K562 (cell line): ENCODE measurements at regions not wholly inside any gene's neighbourhood (a gene's known extent, or its start where the extent isn't known, plus 50 kb on each side); places are given as distances from the start of the nearest gene placed in this dataset.

Experiments used
- ATAC-seq: fragments of 200-7000 bp; cut with Tn5 transposase; 3 replicates; pipeline ENCODE4 v1.9.1; 2020; ENCODE audit warnings: moderate library complexity
- BruUV-seq: library from RNA; stranded (reverse); fragments of 400-500 nt; replicated peaks from 2 replicates; lab custom pipeline; 2021; lab: Mats Ljungman, UMichigan
- CTCF ChIA-PET: fragments of 300-600 bp; formaldehyde crosslinking; extraction: SDS; loops from one replicate; lab custom pipeline; 2021; ENCODE audit warnings: low intra/inter-chr PET ratio; lab: Yijun Ruan, JAX
- POLR2A ChIA-PET: fragments of 300-600, 350-650 bp; sonication (Branson Sonifier 250); formaldehyde crosslinking; extraction: SDS; loops from one replicate; lab custom pipeline; 2021; ENCODE audit warnings: antibody characterized with exemption, inconsistent platforms; lab: Yijun Ruan, JAX
- DNase-seq, 4 experiments: peaks; one replicate each; pipeline versions ENCODE4 v3.0.0 to v3.0.0-alpha.2; 2011 to 2018; ENCODE audit warnings: low spot score in 3 of 4, mixed read lengths in 3 of 4; ENCODE audit errors: extremely low read depth in 1 of 4
- FAIRE-seq: peaks from 2 replicates; lab custom pipeline; 2011; peaks lifted over from hg19 to GRCh38; lab: Jason Lieb, UNC
- H2AFZ ChIP-seq: 2 replicates; pipeline ENCODE4 v1.6.0; 2011; ENCODE audit warnings: low read depth, low read length, control low read depth, inconsistent platforms
- H3K27ac ChIP-seq: fragments of 200-600 bp; 3 replicates; pipeline ENCODE4 v1.8.0; 2011; ENCODE audit warnings: low read depth, mild to moderate bottlenecking, control low read depth, inconsistent platforms, low read length, moderate library complexity, mixed read lengths; ENCODE audit errors: extremely low read depth
- H3K27me3 ChIP-seq, 2 experiments: fragments of 300-600 bp in 1 of 2; 2 replicates in 1 of 2; 3 replicates in 1 of 2; pipeline versions ENCODE4 v1.6.0 to v1.8.0; 2011; ENCODE audit warnings: inconsistent platforms in 2 of 2, low read length in 2 of 2, mild to moderate bottlenecking in 1 of 2, mixed read lengths in 1 of 2, moderate library complexity in 1 of 2; ENCODE audit not compliant: control insufficient read depth in 2 of 2, insufficient read depth in 2 of 2
- H3K36me3 ChIP-seq: fragments of 300-600 bp; 3 replicates; pipeline ENCODE4 v1.8.0; 2011; ENCODE audit warnings: mild to moderate bottlenecking, low read length, inconsistent platforms; ENCODE audit not compliant: control insufficient read depth, insufficient read depth
- H3K4me1 ChIP-seq, 2 experiments: fragments of 200-600 bp in 1 of 2; replicated peaks in 1 of 2; 2 replicates in 1 of 2; 3 replicates in 1 of 2; pipeline versions ENCODE4 v1.5.1 to v1.8.0; 2011; ENCODE audit warnings: inconsistent platforms in 2 of 2, low read length in 2 of 2, mild to moderate bottlenecking in 1 of 2, mixed read lengths in 1 of 2, moderate library complexity in 1 of 2; ENCODE audit not compliant: control insufficient read depth in 2 of 2, insufficient read depth in 2 of 2
- H3K4me2 ChIP-seq: 2 replicates; pipeline ENCODE4 v1.6.1; 2011; ENCODE audit warnings: low read length, control low read depth, inconsistent platforms, mixed read lengths; ENCODE audit not compliant: insufficient read depth
- H3K4me3 ChIP-seq: fragments of 200-600 bp; sonication (generic), shearing (Covaris generic); 2 replicates; pipeline ENCODE4 v1.5.1; 2016; ENCODE audit warnings: control low read depth, inconsistent platforms
- H3K79me2 ChIP-seq: fragments of 200-600 bp; 3 replicates; pipeline ENCODE4 v1.8.0; 2011; ENCODE audit warnings: low read length, inconsistent platforms; ENCODE audit not compliant: control insufficient read depth, insufficient read depth
- H3K9ac ChIP-seq, 2 experiments: 2 replicates each; pipeline versions ENCODE4 v1.6.0 to v1.6.1; 2011; ENCODE audit warnings: low read depth in 2 of 2, low read length in 2 of 2, control low read depth in 1 of 2, inconsistent platforms in 1 of 2, mild to moderate bottlenecking in 1 of 2, mixed read lengths in 1 of 2; ENCODE audit not compliant: insufficient read depth in 1 of 2
- H3K9me1 ChIP-seq: one replicate; pipeline ENCODE4 v1.6.0; 2011; ENCODE audit warnings: inconsistent platforms, mild to moderate bottlenecking, low read length, moderate library complexity; ENCODE audit not compliant: control insufficient read depth, insufficient read depth
- H3K9me3 ChIP-seq: replicated peaks from 2 replicates; pipeline ENCODE4 v1.5.1; 2011; ENCODE audit warnings: low read depth, low read length, inconsistent platforms; ENCODE audit not compliant: control insufficient read depth, insufficient read depth
- H4K20me1 ChIP-seq: replicated peaks from 2 replicates; pipeline ENCODE4 v1.6.1; 2011; ENCODE audit warnings: low read length, inconsistent platforms, mixed read lengths; ENCODE audit not compliant: control insufficient read depth, insufficient read depth
- ARID3A ChIP-seq: IDR thresholded peaks from 2 replicates; pipeline ENCODE4 v1.6.1; 2012; ENCODE audit warnings: low read depth, low read length, improper control_type of control experiment, borderline replicate concordance
- CAMTA2 ChIP-seq: fragments of 250-450 bp; sonication (Bioruptor Pico); conservative IDR thresholded peaks from 2 replicates; pipeline ENCODE4 v1.5.1; 2022
- CREB3L1 ChIP-seq: fragments of 450-650 bp; IDR thresholded peaks from 2 replicates; pipeline ENCODE4 v1.6.1; 2014; ENCODE audit warnings: low read depth, mild to moderate bottlenecking, moderate library complexity, borderline replicate concordance
- KAT2B ChIP-seq: IDR thresholded peaks from one replicate; pipeline ENCODE4 v1.6.1; 2012; ENCODE audit warnings: low read depth, mild to moderate bottlenecking, control low read depth, inconsistent platforms, low read length, moderate library complexity
- NRF1 ChIP-seq, 2 experiments: fragments of 450-650 bp; IDR thresholded peaks in 1 of 2; conservative IDR thresholded peaks in 1 of 2; 2 replicates each; pipeline ENCODE4 v1.6.1; 2014; ENCODE audit warnings: mild to moderate bottlenecking in 2 of 2
- PHB ChIP-seq: fragments of 250-450 bp; sonication (Bioruptor Pico); IDR thresholded peaks from 2 replicates; pipeline ENCODE4 v1.5.0; 2021
- STAT6 ChIP-seq: sonication (generic); formaldehyde crosslinking; IDR thresholded peaks from 2 replicates; pipeline ENCODE4 v1.8.1; 2023; ENCODE audit warnings: mild to moderate bottlenecking, missing genetic modification reagents
- WGBS: fragments of 100-300 bp; shearing (Covaris generic); methylation state at CpG from one replicate; pipeline ENCODE4 v1.1.6; 2016; ENCODE audit warnings: low coverage, mixed read lengths; ENCODE audit not compliant: insufficient coverage; ENCODE audit errors: missing lambda C conversion rate; 5-methylcytosine and 5-hydroxymethylcytosine counted together
- in situ Hi-C: fragments of 300-500 bp; cut with MboI; formaldehyde crosslinking; loops from 4 replicates; pipeline ENCODE4 v1.15.0; 2018; ENCODE audit warnings: inconsistent platforms, mixed read lengths
- intact Hi-C: fragments of 100-400 bp; cut with micrococcal nuclease; formaldehyde crosslinking; loops from 2 replicates; pipeline ENCODE4 v1.14.2; 2022

GRCh38 chr12:87778065-87778464 lies 251.1 kb downstream of the C12orf50 start:
- intact Hi-C loops, result no loop called here
- no TSS peak for BruUV-seq
- Histone ChIP-seq H3K4me2 (no peak overlapping the region), H3K36me3 (no peaks in the 10 kb centered on the region), H3K27ac (no peak overlapping the region), H3K9me1 (no peaks in the 10 kb centered on the region), H3K79me2 (no peaks in the 10 kb centered on the region), H3K27me3 (no peaks in the 10 kb centered on the region), H3K4me3 (no peak overlapping the region), H3K9me3 (no peaks in the 10 kb centered on the region), H3K4me1 (no peaks in the 10 kb centered on the region), H2AFZ (no peak overlapping the region), H3K9ac (no peak overlapping the region), H4K20me1 (no peaks in the 10 kb centered on the region)
- DNase-seq, result no peak
- no peak for FAIRE-seq
- ChIA-PET POLR2A (no interaction called here), CTCF (no interaction called here)
- WGBS, result 0% methylated on average over 1 of the region's 1 CpG
- no peak for ATAC-seq
- TF ChIP-seq STAT6 (CRISPR knock-in tag) (no peak), ARID3A (no peak), PHB (CRISPR knock-in tag) (no peak), NRF1 (conservative IDR thresholded peaks at IDR 0.05 in 1 of 2, IDR thresholded peaks at IDR 0.05 in 1 of 2) (no peak), CREB3L1 (no peak), KAT2B (no peak), CAMTA2 (no peak)
- in situ Hi-C loops, result no loop called here
